GM12878 (cell line): ENCODE measurements at regions not wholly inside any gene's neighbourhood (a gene's known extent, or its start where the extent isn't known, plus 50 kb on each side); places are given as distances from the start of the nearest gene placed in this dataset.

Source experiments
- ASH2L ChIP-seq: fragments of 300-600, 200-600 bp; sonication (generic); IDR thresholded peaks from 2 replicates; pipeline ENCODE4 v1.6.1; 2017; ENCODE audit warnings: low read depth, mild to moderate bottlenecking, borderline replicate concordance
- BRCA1 ChIP-seq: IDR thresholded peaks from 2 replicates; pipeline ENCODE4 v1.6.1; 2011; ENCODE audit warnings: low read depth, low read length, improper control_type of control experiment
- CBX5 ChIP-seq: sonication (generic); IDR thresholded peaks from 2 replicates; pipeline ENCODE4 v1.6.1; 2016; ENCODE audit warnings: low read depth, moderate library complexity, mild to moderate bottlenecking, inconsistent platforms
- CHD4 ChIP-seq: fragments of 200-600 bp; sonication (generic); IDR thresholded peaks from 2 replicates; pipeline ENCODE4 v1.6.1; 2016; ENCODE audit warnings: mild to moderate bottlenecking
- CREM ChIP-seq: IDR thresholded peaks from 2 replicates; pipeline ENCODE4 v1.6.1; 2014; ENCODE audit warnings: antibody characterized with exemption, low read depth
- ELK1 ChIP-seq: IDR thresholded peaks from 2 replicates; pipeline ENCODE4 v1.6.1; 2012; ENCODE audit warnings: low read depth, low read length, improper control_type of control experiment
- EZH2 ChIP-seq: IDR thresholded peaks from 2 replicates; pipeline ENCODE4 v1.6.1; 2012; ENCODE audit warnings: low read depth, mild to moderate bottlenecking, control low read depth, inconsistent platforms, low read length, borderline replicate concordance; ENCODE audit not compliant: control insufficient read depth
- NFYA ChIP-seq: IDR thresholded peaks from 2 replicates; pipeline ENCODE4 v1.6.1; 2011; ENCODE audit warnings: low read depth, mild to moderate bottlenecking, low read length, improper control_type of control experiment, borderline replicate concordance
- PRDM15 ChIP-seq: fragments of 450-650 bp; formaldehyde crosslinking; IDR thresholded peaks from 2 replicates; pipeline ENCODE4 v1.4.0; 2020; ENCODE audit warnings: mild to moderate bottlenecking, moderate library complexity
- SIN3A ChIP-seq: IDR thresholded peaks from 2 replicates; pipeline ENCODE4 v1.6.1; 2012; ENCODE audit warnings: low read depth, low read length, improper control_type of control experiment
- SMC3 ChIP-seq: IDR thresholded peaks from 2 replicates; pipeline ENCODE4 v1.6.1; 2011; ENCODE audit warnings: low read length, improper control_type of control experiment, borderline replicate concordance
- SP1 ChIP-seq: IDR thresholded peaks from one replicate; pipeline ENCODE4 v1.6.1; 2011; ENCODE audit warnings: low read depth, low read length
- ZNF687 ChIP-seq: fragments of 450-650 bp; IDR thresholded peaks from 2 replicates; pipeline ENCODE4 v1.6.1; 2017; ENCODE audit warnings: mild to moderate bottlenecking, moderate library complexity
- TF ChIP-seq, protein P1 (sequence below): IDR thresholded peaks from 2 replicates; pipeline ENCODE4 v1.6.1; 2011; ENCODE audit warnings: low read depth, low read length, improper control_type of control experiment, borderline replicate concordance
- TF ChIP-seq, protein P2 (sequence below): fragments of 450-650 bp; IDR thresholded peaks from 2 replicates; pipeline ENCODE4 v1.6.1; 2016; ENCODE audit warnings: mild to moderate bottlenecking, moderate library complexity, borderline replicate concordance

DNA sequence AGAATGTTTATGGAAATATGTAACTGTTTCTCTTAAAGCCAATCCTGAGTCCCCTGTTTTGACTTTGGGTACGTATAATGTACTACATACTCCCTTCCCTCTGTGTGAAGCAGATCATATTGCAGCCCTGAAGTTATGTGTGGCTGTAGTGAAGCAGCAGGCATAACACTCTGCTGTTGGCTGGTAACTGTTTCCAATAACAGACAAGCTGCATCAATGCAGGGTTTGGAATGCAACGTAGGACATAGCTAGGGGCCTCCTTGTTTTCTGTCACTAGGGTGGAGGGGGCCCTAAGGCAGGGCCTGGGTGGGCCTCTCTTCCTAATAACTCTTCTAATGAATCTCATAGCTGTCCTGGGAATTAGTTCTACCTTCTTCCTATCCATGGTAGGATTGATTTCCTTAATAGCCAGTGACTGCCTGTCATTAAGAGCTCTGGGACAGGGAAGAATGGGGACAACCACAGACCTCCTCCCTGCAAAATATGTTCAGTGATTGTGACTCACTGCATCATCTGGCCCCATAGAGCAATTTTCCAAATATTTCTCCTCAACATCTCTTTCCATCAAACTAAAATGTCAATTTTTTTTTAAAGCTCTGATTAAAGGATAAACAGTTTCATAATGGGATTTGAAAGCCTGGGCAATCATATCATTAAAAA, 129.6 kb upstream of the HMHB1 start (continued):
- TF ChIP-seq ZNF687 (no peak), BRCA1 (no peak), CHD4 (no peak), NFYA (no peak), SMC3 (no peak), PRDM15 (CRISPR knock-in tag) (no peak), SIN3A (no peak), ELK1 (no peak), EZH2 (no peak), CBX5 (no peak), SP1 (no peak), ASH2L (no peak), CREM (no peak)
- TF ChIP-seq, protein P1, sequence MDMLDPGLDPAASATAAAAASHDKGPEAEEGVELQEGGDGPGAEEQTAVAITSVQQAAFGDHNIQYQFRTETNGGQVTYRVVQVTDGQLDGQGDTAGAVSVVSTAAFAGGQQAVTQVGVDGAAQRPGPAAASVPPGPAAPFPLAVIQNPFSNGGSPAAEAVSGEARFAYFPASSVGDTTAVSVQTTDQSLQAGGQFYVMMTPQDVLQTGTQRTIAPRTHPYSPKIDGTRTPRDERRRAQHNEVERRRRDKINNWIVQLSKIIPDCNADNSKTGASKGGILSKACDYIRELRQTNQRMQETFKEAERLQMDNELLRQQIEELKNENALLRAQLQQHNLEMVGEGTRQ, result no peak
- TF ChIP-seq, protein P2, sequence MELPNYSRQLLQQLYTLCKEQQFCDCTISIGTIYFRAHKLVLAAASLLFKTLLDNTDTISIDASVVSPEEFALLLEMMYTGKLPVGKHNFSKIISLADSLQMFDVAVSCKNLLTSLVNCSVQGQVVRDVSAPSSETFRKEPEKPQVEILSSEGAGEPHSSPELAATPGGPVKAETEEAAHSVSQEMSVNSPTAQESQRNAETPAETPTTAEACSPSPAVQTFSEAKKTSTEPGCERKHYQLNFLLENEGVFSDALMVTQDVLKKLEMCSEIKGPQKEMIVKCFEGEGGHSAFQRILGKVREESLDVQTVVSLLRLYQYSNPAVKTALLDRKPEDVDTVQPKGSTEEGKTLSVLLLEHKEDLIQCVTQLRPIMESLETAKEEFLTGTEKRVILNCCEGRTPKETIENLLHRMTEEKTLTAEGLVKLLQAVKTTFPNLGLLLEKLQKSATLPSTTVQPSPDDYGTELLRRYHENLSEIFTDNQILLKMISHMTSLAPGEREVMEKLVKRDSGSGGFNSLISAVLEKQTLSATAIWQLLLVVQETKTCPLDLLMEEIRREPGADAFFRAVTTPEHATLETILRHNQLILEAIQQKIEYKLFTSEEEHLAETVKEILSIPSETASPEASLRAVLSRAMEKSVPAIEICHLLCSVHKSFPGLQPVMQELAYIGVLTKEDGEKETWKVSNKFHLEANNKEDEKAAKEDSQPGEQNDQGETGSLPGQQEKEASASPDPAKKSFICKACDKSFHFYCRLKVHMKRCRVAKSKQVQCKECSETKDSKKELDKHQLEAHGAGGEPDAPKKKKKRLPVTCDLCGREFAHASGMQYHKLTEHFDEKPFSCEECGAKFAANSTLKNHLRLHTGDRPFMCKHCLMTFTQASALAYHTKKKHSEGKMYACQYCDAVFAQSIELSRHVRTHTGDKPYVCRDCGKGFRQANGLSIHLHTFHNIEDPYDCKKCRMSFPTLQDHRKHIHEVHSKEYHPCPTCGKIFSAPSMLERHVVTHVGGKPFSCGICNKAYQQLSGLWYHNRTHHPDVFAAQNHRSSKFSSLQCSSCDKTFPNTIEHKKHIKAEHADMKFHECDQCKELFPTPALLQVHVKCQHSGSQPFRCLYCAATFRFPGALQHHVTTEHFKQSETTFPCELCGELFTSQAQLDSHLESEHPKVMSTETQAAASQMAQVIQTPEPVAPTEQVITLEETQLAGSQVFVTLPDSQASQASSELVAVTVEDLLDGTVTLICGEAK, result no peak
